Spleen (tissue), 7 donors: ENCODE measurements at regions not wholly inside any gene's neighbourhood (a gene's known extent, or its start where the extent isn't known, plus 50 kb on each side); places are given as distances from the start of the nearest gene placed in this dataset.

ENCODE experiments used
- POLR2A ChIP-seq, 3 donors: fragments of 450-650 bp; IDR thresholded peaks; one replicate each; pipeline ENCODE4 v1.5.1; 2017; ENCODE audit warnings: antibody characterized with exemption in 3 of 3, mild to moderate bottlenecking in 1 of 3
- POLR2AphosphoS5 ChIP-seq, 3 donors: sonication (generic); formaldehyde crosslinking; IDR thresholded peaks; one replicate each; pipeline ENCODE4 v1.5.1; 2017; ENCODE audit warnings: antibody characterized with exemption in 3 of 3
- TF ChIP-seq, protein P1 (sequence below), 11 experiments: fragments of 200-600 bp in 7 of 11; fragments of 450-650 bp in 4 of 11; sonication (generic) in 4 of 11; IDR thresholded peaks in 8 of 11; conservative IDR thresholded peaks in 3 of 11; 1 replicate in 7 of 11; 2 replicates in 4 of 11; pipeline versions ENCODE4 v1.4.0 to v1.8.0; 2016 to 2021; ENCODE audit warnings: antibody characterized with exemption in 11 of 11, inconsistent platforms in 4 of 11, mild to moderate bottlenecking in 1 of 11
- donor health status: DM: no; HTN: no; CAD: no; lungs with moderate emphysema.
- donor health status: DM: no; HTN: no; CAD: no.
- donor health status: DM: no; HTN: no; CAD: no.

DNA sequence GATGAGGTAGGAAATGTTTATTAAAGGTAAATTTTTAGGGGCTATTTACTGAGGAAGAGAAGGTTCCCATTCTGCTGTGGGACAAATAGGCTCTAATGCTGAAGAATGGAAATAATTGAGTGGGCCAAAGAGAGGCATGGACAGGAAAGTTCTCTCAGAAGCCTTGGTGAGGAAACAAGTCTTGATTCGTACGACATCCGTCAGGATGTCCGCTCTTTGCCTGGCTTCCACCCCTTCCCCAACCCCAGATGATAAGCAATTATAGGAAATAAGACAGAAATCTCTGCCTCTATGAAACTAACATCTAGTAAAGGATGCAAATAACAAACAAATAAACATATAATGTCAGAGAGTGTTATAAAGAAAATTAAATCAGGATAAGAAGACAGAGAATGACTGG lies 91.7 kb upstream of the BCAT1 start:
- TF ChIP-seq, protein P1, sequence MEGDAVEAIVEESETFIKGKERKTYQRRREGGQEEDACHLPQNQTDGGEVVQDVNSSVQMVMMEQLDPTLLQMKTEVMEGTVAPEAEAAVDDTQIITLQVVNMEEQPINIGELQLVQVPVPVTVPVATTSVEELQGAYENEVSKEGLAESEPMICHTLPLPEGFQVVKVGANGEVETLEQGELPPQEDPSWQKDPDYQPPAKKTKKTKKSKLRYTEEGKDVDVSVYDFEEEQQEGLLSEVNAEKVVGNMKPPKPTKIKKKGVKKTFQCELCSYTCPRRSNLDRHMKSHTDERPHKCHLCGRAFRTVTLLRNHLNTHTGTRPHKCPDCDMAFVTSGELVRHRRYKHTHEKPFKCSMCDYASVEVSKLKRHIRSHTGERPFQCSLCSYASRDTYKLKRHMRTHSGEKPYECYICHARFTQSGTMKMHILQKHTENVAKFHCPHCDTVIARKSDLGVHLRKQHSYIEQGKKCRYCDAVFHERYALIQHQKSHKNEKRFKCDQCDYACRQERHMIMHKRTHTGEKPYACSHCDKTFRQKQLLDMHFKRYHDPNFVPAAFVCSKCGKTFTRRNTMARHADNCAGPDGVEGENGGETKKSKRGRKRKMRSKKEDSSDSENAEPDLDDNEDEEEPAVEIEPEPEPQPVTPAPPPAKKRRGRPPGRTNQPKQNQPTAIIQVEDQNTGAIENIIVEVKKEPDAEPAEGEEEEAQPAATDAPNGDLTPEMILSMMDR (IDR thresholded peaks at IDR 0.05 in 8 of 11, conservative IDR thresholded peaks at IDR 0.05 in 3 of 11), result no peak
- TF ChIP-seq POLR2A (IDR thresholded peaks at IDR 0.05), result no peak
- TF ChIP-seq POLR2AphosphoS5 (IDR thresholded peaks at IDR 0.05), result no peak
